ENCODE measurements at regions not wholly inside any gene's neighbourhood (a gene's known extent, or its start where the extent isn't known, plus 50 kb on each side); places are given as distances from the start of the nearest gene placed in this dataset.

DNA sequence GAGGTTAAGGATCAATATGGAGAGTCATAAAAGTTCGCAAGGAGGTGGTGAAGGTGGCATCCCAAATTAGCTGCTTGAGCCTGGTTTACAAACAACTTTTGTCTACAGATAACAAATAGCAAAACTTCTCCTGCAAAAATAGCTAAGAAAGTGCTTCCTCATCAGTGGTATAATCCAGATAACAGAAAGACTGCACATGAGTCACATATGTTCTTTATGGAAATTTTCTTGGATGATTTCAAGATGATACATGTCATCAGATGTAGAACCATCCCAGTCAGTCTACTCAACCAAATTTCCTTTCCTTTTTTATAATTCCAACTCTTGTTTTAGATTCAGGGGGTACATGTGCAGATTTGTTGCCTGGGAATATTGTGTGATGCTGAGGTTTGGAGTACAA lies 133.0 kb downstream of the BTG1 start:
- CTCF ChIA-PET: interaction anchor here (0.6 to 0.7 kb wide), 2 partner anchors 617 to 1538 kb away, joined by 4 read pairs; no protein-coding TSS in a partner anchor
- TF ChIP-seq, protein P1, sequence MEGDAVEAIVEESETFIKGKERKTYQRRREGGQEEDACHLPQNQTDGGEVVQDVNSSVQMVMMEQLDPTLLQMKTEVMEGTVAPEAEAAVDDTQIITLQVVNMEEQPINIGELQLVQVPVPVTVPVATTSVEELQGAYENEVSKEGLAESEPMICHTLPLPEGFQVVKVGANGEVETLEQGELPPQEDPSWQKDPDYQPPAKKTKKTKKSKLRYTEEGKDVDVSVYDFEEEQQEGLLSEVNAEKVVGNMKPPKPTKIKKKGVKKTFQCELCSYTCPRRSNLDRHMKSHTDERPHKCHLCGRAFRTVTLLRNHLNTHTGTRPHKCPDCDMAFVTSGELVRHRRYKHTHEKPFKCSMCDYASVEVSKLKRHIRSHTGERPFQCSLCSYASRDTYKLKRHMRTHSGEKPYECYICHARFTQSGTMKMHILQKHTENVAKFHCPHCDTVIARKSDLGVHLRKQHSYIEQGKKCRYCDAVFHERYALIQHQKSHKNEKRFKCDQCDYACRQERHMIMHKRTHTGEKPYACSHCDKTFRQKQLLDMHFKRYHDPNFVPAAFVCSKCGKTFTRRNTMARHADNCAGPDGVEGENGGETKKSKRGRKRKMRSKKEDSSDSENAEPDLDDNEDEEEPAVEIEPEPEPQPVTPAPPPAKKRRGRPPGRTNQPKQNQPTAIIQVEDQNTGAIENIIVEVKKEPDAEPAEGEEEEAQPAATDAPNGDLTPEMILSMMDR (conservative IDR thresholded peaks at IDR 0.05; ENCODE audit: low read depth): no peak
- H3K27ac ChIP-seq: no peak overlapping the region
- POLR2A ChIA-PET (ENCODE audit: low non-redundant PET): no interaction called here
- DNase-seq (ENCODE audit: low spot score): no peak

DNA sequence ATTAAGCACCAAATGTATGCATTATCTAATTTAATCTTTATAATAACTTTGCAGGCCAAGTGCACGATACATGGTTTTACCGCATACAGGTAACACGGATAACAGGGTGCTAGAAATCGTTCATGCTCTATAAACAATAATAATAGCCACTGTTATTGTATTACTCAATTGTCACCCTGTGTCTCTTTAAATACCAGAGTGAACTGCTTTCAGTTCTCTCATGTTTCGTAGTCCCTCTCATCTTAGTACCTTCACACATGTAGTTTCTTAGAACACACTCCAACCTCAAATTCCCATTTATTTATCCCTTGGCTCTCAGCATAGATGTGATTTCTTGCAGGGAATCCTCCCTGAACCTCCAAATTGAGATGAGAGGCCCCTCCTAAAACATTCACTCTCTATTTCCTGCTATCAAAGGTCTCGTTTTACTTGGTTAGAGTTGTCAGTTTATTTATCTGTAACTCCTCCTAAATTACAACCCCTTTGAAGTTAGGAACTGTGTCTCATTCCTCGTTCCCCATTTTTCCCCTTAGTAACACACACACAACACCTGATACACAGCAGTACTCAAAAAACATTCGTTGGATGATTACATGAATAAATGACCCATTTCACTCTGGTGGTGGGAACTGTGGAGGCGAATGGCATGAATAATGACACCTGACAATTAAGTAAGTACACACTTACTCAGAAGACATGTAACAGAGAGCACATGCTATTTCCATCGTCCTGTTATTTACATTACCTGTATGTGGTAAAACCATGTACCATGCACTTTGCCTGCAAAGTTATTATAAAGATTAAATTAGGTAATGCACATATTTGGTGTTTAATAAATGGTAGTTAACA lies 134.6 kb downstream of the BTG1 start:
- no peak overlapping the region for H3K27ac ChIP-seq
- POLR2A ChIA-PET (ENCODE audit: low non-redundant PET): no interaction called here
- TF ChIP-seq, protein P1 (conservative IDR thresholded peaks at IDR 0.05; ENCODE audit: low read depth): no peak
- DNase-seq (ENCODE audit: low spot score): no peak
- CTCF ChIA-PET: no interaction called here

DNA sequence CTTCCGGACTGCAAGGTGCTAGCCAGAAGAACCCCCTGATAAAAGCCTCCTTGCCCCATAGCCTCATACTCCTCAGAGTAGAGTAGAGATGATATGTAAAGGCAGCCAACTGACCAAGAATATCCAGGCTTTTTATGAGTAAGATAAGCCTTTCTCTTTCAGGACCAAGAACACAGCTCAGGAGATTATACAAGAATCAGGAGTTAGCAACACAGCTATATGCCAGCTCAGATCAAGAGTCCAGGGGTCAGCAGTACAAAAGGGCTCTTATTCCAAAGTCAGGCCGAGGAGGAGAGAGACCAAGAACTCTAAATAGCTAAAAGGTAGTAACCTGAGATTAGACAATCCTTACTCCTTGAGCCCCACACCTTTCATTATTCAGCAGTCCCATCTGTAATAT lies 135.3 kb downstream of the BTG1 start:
- POLR2A ChIA-PET (ENCODE audit: low non-redundant PET): no interaction called here
- CTCF ChIA-PET: no interaction called here
- H3K27ac ChIP-seq: no peak overlapping the region
- no peak for DNase-seq (ENCODE audit: low spot score)
- TF ChIP-seq, protein P1 (conservative IDR thresholded peaks at IDR 0.05; ENCODE audit: low read depth): no peak

DNA sequence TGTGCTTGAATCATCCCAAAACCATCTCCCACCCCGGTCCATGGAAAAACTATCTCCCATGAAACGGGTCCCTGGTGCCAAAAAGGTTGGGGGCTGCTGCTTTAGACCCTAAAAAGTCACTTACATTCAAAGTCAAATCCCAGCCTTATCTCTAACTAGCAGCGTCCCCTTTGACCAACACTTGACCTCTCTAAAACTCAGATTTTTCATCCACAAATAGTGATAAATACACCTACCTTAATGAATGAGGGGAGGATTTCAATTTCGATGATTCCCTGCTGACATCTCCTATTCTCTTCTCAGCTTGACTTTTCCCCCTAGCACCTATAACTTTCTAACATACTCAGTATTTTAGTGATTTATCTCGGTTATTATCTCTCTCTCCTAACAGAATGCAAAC lies 137.3 kb downstream of the BTG1 start:
- ChIA-PET CTCF (no interaction called here), POLR2A (ENCODE audit: low non-redundant PET) (no interaction called here)
- no peak overlapping the region for H3K27ac ChIP-seq
- TF ChIP-seq, protein P1 (conservative IDR thresholded peaks at IDR 0.05; ENCODE audit: low read depth): no peak
- DNase-seq (ENCODE audit: low spot score): no peak

DNA sequence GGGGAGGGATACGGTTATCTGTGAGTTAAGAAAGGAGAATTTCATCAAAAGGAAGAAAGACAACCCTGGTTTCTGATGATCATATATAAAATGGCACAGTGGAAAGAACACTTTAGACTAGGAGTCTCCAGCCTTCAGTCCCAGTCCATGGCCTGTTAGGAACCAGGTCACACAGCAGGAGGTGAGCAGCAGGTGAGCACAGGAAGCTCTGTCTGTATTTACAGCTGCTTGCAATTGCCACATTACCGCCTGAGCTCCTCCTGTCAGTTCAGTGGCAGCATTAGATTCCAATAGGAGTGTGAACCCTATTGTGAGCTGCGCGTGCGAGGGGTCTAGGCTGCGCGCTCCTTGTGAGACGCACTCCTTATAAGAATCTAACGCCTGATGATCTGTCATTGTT lies 137.9 kb downstream of the BTG1 start:
- no peak overlapping the region for H3K27ac ChIP-seq
- ChIA-PET POLR2A (ENCODE audit: low non-redundant PET) (no interaction called here), CTCF (interaction anchor here (0.6 to 0.8 kb wide), 4 partner anchors 11 to 608 kb away, joined by 3 to 7 read pairs (median 4); no protein-coding TSS in a partner anchor)
- TF ChIP-seq, protein P1 (conservative IDR thresholded peaks at IDR 0.05; ENCODE audit: low read depth): no peak
- no peak for DNase-seq (ENCODE audit: low spot score)

DNA sequence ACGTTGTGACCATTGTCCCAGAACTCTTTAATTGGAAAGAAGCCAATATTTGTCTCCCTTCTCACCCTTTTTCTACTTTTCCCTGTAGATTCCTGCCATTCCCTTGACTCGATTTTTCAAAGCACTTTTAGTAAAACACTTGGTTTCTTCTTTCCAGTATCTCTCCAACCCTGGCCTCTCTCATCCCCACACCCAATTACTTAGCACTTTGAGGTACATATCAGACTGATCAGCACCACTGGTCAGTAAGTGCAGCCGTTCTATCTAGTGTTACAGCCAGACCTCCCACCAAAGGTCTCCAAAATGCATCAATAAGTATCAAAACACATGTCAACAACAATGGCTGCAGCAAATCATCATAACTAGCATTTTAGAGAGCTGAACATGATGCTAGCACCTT lies 141.9 kb downstream of the BTG1 start:
- POLR2A ChIA-PET (ENCODE audit: low non-redundant PET): no interaction called here
- TF ChIP-seq, protein P1 (conservative IDR thresholded peaks at IDR 0.05; ENCODE audit: low read depth): no peak

More for the DNA sequence above, 141.9 kb downstream of the BTG1 start:
- no peak for DNase-seq (ENCODE audit: low spot score)
- CTCF ChIA-PET: no interaction called here
- no peak overlapping the region for H3K27ac ChIP-seq

All from RWPE1 (cell line).